B cell (primary cell): ENCODE measurements at regions not wholly inside any gene's neighbourhood (a gene's known extent, or its start where the extent isn't known, plus 50 kb on each side); places are given as distances from the start of the nearest gene placed in this dataset.
A peak's percentile ranks its signal among the peaks of the same experiment; 100 is the strongest.
"Not testable (repeated sequence)": the region's sequence is repeated elsewhere in the genome, so short reads cannot be mapped to it uniquely, and the experiment has no call there.

ENCODE experiments used
- ATAC-seq: fragments of 200-7000 bp; cut with Tn5 transposase; one replicate; pipeline ENCODE4 v1.10.0; 2021; ENCODE audit warnings: low read depth, mild to moderate bottlenecking, moderate number of reproducible peaks, moderate library complexity
- CTCF ChIA-PET: fragments of 350-600 bp; sonication (Branson Sonifier 250); formaldehyde crosslinking; loops from one replicate; lab custom pipeline; 2021; ENCODE audit warnings: antibody characterized with exemption, inconsistent platforms; lab: Charles Lee
- POLR2A ChIA-PET: fragments of 350-600 bp; sonication (Branson Sonifier 250); formaldehyde crosslinking; loops from one replicate; lab custom pipeline; 2021; ENCODE audit warnings: antibody characterized with exemption; lab: Charles Lee
- DNase-seq: peaks from one replicate; pipeline ENCODE4 v3.0.0; 2013
- H2AFZ ChIP-seq: 2 replicates; pipeline ENCODE4 v1.6.1; 2012; ENCODE audit warnings: mild to moderate bottlenecking, low read depth, low read length; ENCODE audit not compliant: insufficient read depth, poor library complexity, severe bottlenecking
- H3K27ac ChIP-seq, 2 donors: 1 replicate in 1 of 2; 2 replicates in 1 of 2; pipeline ENCODE4 v1.5.1; 2012 to 2013; ENCODE audit warnings: low read length in 2 of 2, mild to moderate bottlenecking in 2 of 2, moderate library complexity in 1 of 2
- H3K27me3 ChIP-seq, 4 experiments: fragments of 200-600 bp in 1 of 4; sonication (generic) in 1 of 4; replicated peaks in 1 of 4; 1 replicate in 2 of 4; 2 replicates in 2 of 4; pipeline versions ENCODE4 v1.6.1 to v1.7.0; 2013 to 2016; ENCODE audit warnings: low read length in 3 of 4, mild to moderate bottlenecking in 2 of 4, mixed read lengths in 1 of 4, moderate library complexity in 1 of 4; ENCODE audit not compliant: insufficient read depth in 4 of 4, control insufficient read depth in 3 of 4; ENCODE audit errors: control extremely low read depth in 1 of 4
- H3K36me3 ChIP-seq, 2 experiments: replicated peaks in 1 of 2; 1 replicate in 1 of 2; 2 replicates in 1 of 2; pipeline versions ENCODE4 v1.6.1 to v1.7.1; 2013; ENCODE audit warnings: low read length in 1 of 2; ENCODE audit not compliant: insufficient read depth in 2 of 2, control insufficient read depth in 1 of 2; ENCODE audit errors: control extremely low read depth in 1 of 2, extremely low read depth in 1 of 2
- H3K4me1 ChIP-seq, 2 donors: fragments of 200-600 bp in 1 of 2; sonication (generic) in 1 of 2; 1 replicate in 1 of 2; 2 replicates in 1 of 2; pipeline versions ENCODE4 v1.5.1 to v1.6.1; 2013 to 2017; ENCODE audit warnings: low read length in 2 of 2; ENCODE audit not compliant: control insufficient read depth in 2 of 2, insufficient read depth in 2 of 2
- H3K4me2 ChIP-seq: replicated peaks from 2 replicates; pipeline ENCODE3; 2012; ENCODE audit warnings: mild to moderate bottlenecking, low read depth, low read length; ENCODE audit not compliant: poor library complexity, severe bottlenecking
- H3K4me3 ChIP-seq, 5 experiments: fragments of 200-600 bp in 1 of 5; sonication (generic) in 1 of 5; 1 replicate in 3 of 5; 2 replicates in 2 of 5; pipeline versions ENCODE4 v1.5.1 to v1.7.0; 2011 to 2016; ENCODE audit warnings: low read length in 4 of 5, mild to moderate bottlenecking in 4 of 5, low read depth in 2 of 5, control low read depth in 1 of 5, moderate library complexity in 1 of 5; ENCODE audit not compliant: insufficient read depth in 1 of 5; ENCODE audit errors: control extremely low read depth in 1 of 5, extremely low read depth in 1 of 5
- H3K79me2 ChIP-seq: fragments of 200-600 bp; sonication (generic); one replicate; pipeline ENCODE4 v1.6.0; 2016; ENCODE audit warnings: low read length; ENCODE audit not compliant: control insufficient read depth, insufficient read depth
- H3K9ac ChIP-seq: fragments of 200-600 bp; sonication (generic); 2 replicates; pipeline ENCODE4 v1.6.1; 2017; ENCODE audit warnings: mild to moderate bottlenecking, low read length, moderate library complexity
- H3K9me3 ChIP-seq, 3 donors: one replicate each; pipeline versions ENCODE4 v1.6.1 to v1.7.1; 2013; ENCODE audit warnings: low read length in 2 of 3; ENCODE audit not compliant: control insufficient read depth in 2 of 3, insufficient read depth in 1 of 3; ENCODE audit errors: control extremely low read depth in 1 of 3
- H4K20me1 ChIP-seq: 2 replicates; pipeline ENCODE4 v1.6.0; 2012; ENCODE audit warnings: mild to moderate bottlenecking, low read length; ENCODE audit not compliant: insufficient read depth, control insufficient read depth, poor library complexity, severe bottlenecking
- H3K27ac Mint-ChIP-seq: one replicate; pipeline ENCODE4 v1.8.0; 2021; ENCODE audit warnings: mixed read lengths
- H3K27me3 Mint-ChIP-seq: one replicate; pipeline ENCODE4 v1.8.0; 2021; ENCODE audit warnings: mixed read lengths
- H3K4me1 Mint-ChIP-seq: one replicate; pipeline ENCODE4 v1.8.0; 2021; ENCODE audit warnings: mixed read lengths
- H3K4me3 Mint-ChIP-seq: one replicate; pipeline ENCODE4 v1.8.0; 2021; ENCODE audit warnings: mixed read lengths
- H3K9me3 Mint-ChIP-seq: one replicate; pipeline ENCODE4 v1.8.0; 2022; ENCODE audit warnings: mixed read lengths; ENCODE audit not compliant: insufficient read depth
- WGBS: methylation state at CpG from one replicate; pipeline ENCODE4 v1.1.5; 2013; ENCODE audit warnings: missing lambda C conversion rate; ENCODE audit not compliant: insufficient coverage; 5-methylcytosine and 5-hydroxymethylcytosine counted together
- intact Hi-C: fragments of 100-400 bp; cut with micrococcal nuclease; formaldehyde crosslinking; loops from one replicate; pipeline ENCODE4 v1.10.0; 2022
- TF ChIP-seq, protein P1 (sequence below): fragments of 200-600 bp; IDR thresholded peaks from one replicate; pipeline ENCODE4 v1.8.0; 2022; ENCODE audit warnings: antibody characterized with exemption, mild to moderate bottlenecking

DNA sequence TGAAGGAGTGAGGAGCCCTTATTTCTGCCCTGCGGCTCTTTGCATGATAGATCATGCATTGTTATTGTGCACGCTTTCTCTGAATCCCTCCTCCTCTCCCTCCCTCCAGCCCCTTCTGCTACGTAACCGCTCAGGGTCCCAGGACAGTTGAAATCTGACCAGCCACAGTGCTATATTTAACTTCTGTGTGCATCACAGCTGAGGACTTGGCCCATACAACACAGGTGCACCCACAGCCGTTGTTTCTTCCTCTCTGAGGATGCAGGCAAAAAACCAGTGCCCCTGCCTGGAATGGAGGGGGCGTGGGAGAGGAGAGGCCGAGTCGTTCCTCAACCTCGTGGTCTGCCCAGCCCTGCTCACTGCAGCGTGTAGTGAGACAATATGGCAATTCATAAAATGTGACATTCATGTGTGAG lies 335.6 kb upstream of the CLINT1 start:
- ATAC-seq = peak; percentile 82

DNA sequence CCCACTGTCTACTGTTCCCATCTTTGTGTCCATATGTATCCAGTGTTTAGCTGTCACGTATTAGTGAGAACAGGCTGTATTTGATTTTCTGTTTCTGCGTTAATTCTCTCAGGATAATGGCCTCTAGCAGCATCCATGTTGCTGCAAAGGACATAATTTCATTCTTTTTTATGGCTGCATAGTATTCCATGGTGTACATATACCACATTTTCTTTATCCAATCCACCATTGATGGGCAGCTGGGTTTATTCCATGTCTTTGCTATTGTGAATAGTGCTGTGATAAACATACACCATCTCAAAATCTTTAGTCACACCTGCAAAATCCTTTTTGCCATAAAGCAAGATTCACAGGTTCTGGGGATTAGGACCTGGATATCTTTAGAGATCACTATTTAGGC lies 334.4 kb upstream of the CLINT1 start:
- H3K4me2 ChIP-seq, H3K27ac Mint-ChIP-seq, H3K27me3 Mint-ChIP-seq, POLR2A ChIA-PET, H3K9ac ChIP-seq, H3K9me3 Mint-ChIP-seq, H2AFZ ChIP-seq, DNase-seq, H3K27me3 ChIP-seq, H3K4me3 Mint-ChIP-seq, H3K36me3 ChIP-seq, H3K79me2 ChIP-seq, H4K20me1 ChIP-seq, H3K9me3 ChIP-seq, H3K4me3 ChIP-seq, H3K27ac ChIP-seq, ATAC-seq: not testable (repeated sequence)
- H3K4me1 Mint-ChIP-seq = peaks cover 45% of the 10 kb centered on the region
- WGBS = no CpG with 5 or more reads among the region's 2 CpGs
- CTCF ChIA-PET = interaction anchor here (0.5 to 2.3 kb wide), 7 partner anchors 17 to 914 kb away, joined by 3 to 6 read pairs (median 3); no protein-coding TSS in a partner anchor
- peaks cover 33 to 39% of the 10 kb centered on the region in 2 donors for H3K4me1 ChIP-seq
- intact Hi-C loops = loop anchor here (10.0 kb wide), 1 partner anchor 241 kb away; no protein-coding TSS in a partner anchor

More for the DNA sequence above, 335.6 kb upstream of the CLINT1 start:
- Mint-ChIP-seq H3K9me3 (peaks cover 7% of the 10 kb centered on the region), H3K4me3 (peak overlapping the region; percentile 73), H3K4me1 (peaks cover 53% of the 10 kb centered on the region), H3K27ac (peak overlapping the region; percentile 43), H3K27me3 (no peaks in the 10 kb centered on the region)
- TF ChIP-seq, protein P1, sequence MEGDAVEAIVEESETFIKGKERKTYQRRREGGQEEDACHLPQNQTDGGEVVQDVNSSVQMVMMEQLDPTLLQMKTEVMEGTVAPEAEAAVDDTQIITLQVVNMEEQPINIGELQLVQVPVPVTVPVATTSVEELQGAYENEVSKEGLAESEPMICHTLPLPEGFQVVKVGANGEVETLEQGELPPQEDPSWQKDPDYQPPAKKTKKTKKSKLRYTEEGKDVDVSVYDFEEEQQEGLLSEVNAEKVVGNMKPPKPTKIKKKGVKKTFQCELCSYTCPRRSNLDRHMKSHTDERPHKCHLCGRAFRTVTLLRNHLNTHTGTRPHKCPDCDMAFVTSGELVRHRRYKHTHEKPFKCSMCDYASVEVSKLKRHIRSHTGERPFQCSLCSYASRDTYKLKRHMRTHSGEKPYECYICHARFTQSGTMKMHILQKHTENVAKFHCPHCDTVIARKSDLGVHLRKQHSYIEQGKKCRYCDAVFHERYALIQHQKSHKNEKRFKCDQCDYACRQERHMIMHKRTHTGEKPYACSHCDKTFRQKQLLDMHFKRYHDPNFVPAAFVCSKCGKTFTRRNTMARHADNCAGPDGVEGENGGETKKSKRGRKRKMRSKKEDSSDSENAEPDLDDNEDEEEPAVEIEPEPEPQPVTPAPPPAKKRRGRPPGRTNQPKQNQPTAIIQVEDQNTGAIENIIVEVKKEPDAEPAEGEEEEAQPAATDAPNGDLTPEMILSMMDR = no peak
- Histone ChIP-seq H3K4me1 (peaks cover 43 to 50% of the 10 kb centered on the region in 2 donors), H3K79me2 (no peaks in the 10 kb centered on the region), H3K4me2 (peak overlapping the region; percentile 70), H3K27ac (no peak overlapping the region), H3K9ac (peak overlapping the region; percentile 50), H4K20me1 (no peaks in the 10 kb centered on the region), H3K9me3 (peaks cover 0 to 6% (median 0%) of the 10 kb centered on the region in 3 donors), H3K4me3 (peak overlapping the region in 2 of 5 experiments; percentile 3 to 18), H3K36me3 (no peaks in the 10 kb centered on the region), H2AFZ (peak overlapping the region; percentile 55), H3K27me3 (no peaks in the 10 kb centered on the region)
- ChIA-PET CTCF (interaction anchor here (1.3 to 2.3 kb wide), 2 partner anchors 20 to 22 kb away, joined by 3 to 6 read pairs; no protein-coding TSS in a partner anchor), POLR2A (no interaction called here)
- intact Hi-C loops = loop anchor here (10.0 kb wide), 1 partner anchor 240 kb away; no protein-coding TSS in a partner anchor
- WGBS = 0% methylated on average over 9 of the region's 10 CpGs
- peak; percentile 69 for DNase-seq
